BJ (cell line): ENCODE measurements at regions not wholly inside any gene's neighbourhood (a gene's known extent, or its start where the extent isn't known, plus 50 kb on each side); places are given as distances from the start of the nearest gene placed in this dataset.

Experiments
- CTCF ChIA-PET: fragments of 350-600 bp; formaldehyde crosslinking; extraction: SDS; loops from one replicate; lab custom pipeline; 2021; ENCODE audit warnings: antibody characterized with exemption, inconsistent platforms; lab: Yijun Ruan, JAX
- POLR2A ChIA-PET: fragments of 300-600 bp; sonication (Branson Sonifier 250); formaldehyde crosslinking; extraction: SDS; loops from one replicate; lab custom pipeline; 2021; ENCODE audit warnings: antibody characterized with exemption; lab: Charles Lee
- DNase-seq: peaks from one replicate; pipeline ENCODE4 v3.0.0-alpha.2; 2011; ENCODE audit warnings: low read depth
- H3K27me3 ChIP-seq: 2 replicates; pipeline ENCODE4 v1.6.0; 2011; ENCODE audit warnings: low read length; ENCODE audit not compliant: control insufficient read depth, insufficient read depth
- H3K36me3 ChIP-seq: 2 replicates; pipeline ENCODE4 v1.5.1; 2011; ENCODE audit warnings: low read length; ENCODE audit not compliant: control insufficient read depth, insufficient read depth
- H3K4me3 ChIP-seq: 2 replicates; pipeline ENCODE4 v1.5.1; 2011; ENCODE audit warnings: low read depth, mild to moderate bottlenecking, control low read depth, low read length
- CTCF ChIP-seq: IDR thresholded peaks from 2 replicates; pipeline ENCODE4 v1.5.1; 2011; ENCODE audit warnings: low read depth, mild to moderate bottlenecking, control low read depth, inconsistent platforms, low read length, moderate library complexity; ENCODE audit not compliant: insufficient read depth

GRCh38 chr3:72013084-72013483 lies 228.1 kb upstream of the PROK2 start:
- no peak for DNase-seq
- H3K27me3 ChIP-seq: no peaks in the 10 kb centered on the region
- no peaks in the 10 kb centered on the region for H3K36me3 ChIP-seq
- ChIA-PET CTCF (interaction anchor here (0.6 kb wide), 1 partner anchor 36 kb away, joined by 4 read pairs; no protein-coding TSS in a partner anchor), POLR2A (interaction anchor here (0.6 kb wide), 1 partner anchor 450 kb away, joined by 15 read pairs; no protein-coding TSS in a partner anchor)
- TF ChIP-seq CTCF: no peak
- no peak overlapping the region for H3K4me3 ChIP-seq

- no peaks in the 10 kb centered on the region for H3K27me3 ChIP-seq
- CTCF ChIA-PET: no interaction called here
- no peak overlapping the region for H3K4me3 ChIP-seq
- no peak for DNase-seq
- POLR2A ChIA-PET: no interaction called here
- no peak for TF ChIP-seq CTCF
- H3K36me3 ChIP-seq: no peaks in the 10 kb centered on the region
Observed at GRCh38 chr3:72012363-72012762, 227.4 kb upstream of the PROK2 start.

- Histone ChIP-seq H3K4me3 (no peak overlapping the region), H3K27me3 (no peaks in the 10 kb centered on the region), H3K36me3 (no peaks in the 10 kb centered on the region)
- DNase-seq: peak; percentile 46
- CTCF ChIA-PET: interaction anchor here (0.5 kb wide), 1 partner anchor 22 kb away, joined by 3 read pairs; no protein-coding TSS in a partner anchor
- POLR2A ChIA-PET: interaction anchor here (0.6 kb wide), 1 partner anchor 103 kb away, joined by 4 read pairs; no protein-coding TSS in a partner anchor
- no peak for TF ChIP-seq CTCF
Observed at GRCh38 chr3:72011485-72011884, 226.5 kb upstream of the PROK2 start.

- TF ChIP-seq CTCF: no peak
- no peak overlapping the region for H3K4me3 ChIP-seq
- CTCF ChIA-PET: interaction anchor here (0.6 kb wide), 1 partner anchor 235 kb away, joined by 3 read pairs; no protein-coding TSS in a partner anchor
- no peaks in the 10 kb centered on the region for H3K36me3 ChIP-seq
- no peaks in the 10 kb centered on the region for H3K27me3 ChIP-seq
- no peak for DNase-seq
- POLR2A ChIA-PET: no interaction called here
Observed at GRCh38 chr3:72009851-72010443, 225.0 kb upstream of the PROK2 start.

GRCh38 chr3:72008226-72008996 lies 223.5 kb upstream of the PROK2 start:
- no peak for TF ChIP-seq CTCF
- no peak overlapping the region for H3K4me3 ChIP-seq
- POLR2A ChIA-PET: no interaction called here
- CTCF ChIA-PET: no interaction called here
- no peak for DNase-seq
- no peaks in the 10 kb centered on the region for H3K27me3 ChIP-seq
- H3K36me3 ChIP-seq: no peaks in the 10 kb centered on the region
